IMR-90 (cell line): ENCODE measurements at regions not wholly inside any gene's neighbourhood (a gene's known extent, or its start where the extent isn't known, plus 50 kb on each side); places are given as distances from the start of the nearest gene placed in this dataset.

ENCODE experiments used
- ATAC-seq: fragments of 200-7000 bp; cut with Tn5 transposase; 2 replicates; pipeline ENCODE4 v1.9.1; 2020; ENCODE audit warnings: low read depth, mild to moderate bottlenecking, moderate library complexity
- BruUV-seq: library from RNA; stranded (reverse); fragments of 400-500 nt; replicated peaks from 2 replicates; lab custom pipeline; 2021; lab: Mats Ljungman, UMichigan
- CTCF ChIA-PET: fragments of 300-600 bp; formaldehyde crosslinking; extraction: SDS; loops from one replicate; lab custom pipeline; 2021; ENCODE audit warnings: antibody characterized with exemption; lab: Yijun Ruan, JAX
- POLR2A ChIA-PET: fragments of 300-600 bp; sonication (Branson Sonifier 250); formaldehyde crosslinking; loops from one replicate; lab custom pipeline; 2022; ENCODE audit warnings: antibody characterized with exemption; ENCODE audit not compliant: unreplicated experiment; lab: Charles Lee
- DNase-seq: peaks from one replicate; pipeline ENCODE4 v3.0.0; 2013
- H2AFZ ChIP-seq: replicated peaks from 2 replicates; pipeline ENCODE3; 2013; ENCODE audit warnings: low read length, mild to moderate bottlenecking; ENCODE audit not compliant: poor library complexity
- H2AK5ac ChIP-seq: 2 replicates; pipeline ENCODE4 v1.6.1; 2013; ENCODE audit warnings: low read depth, low read length, inconsistent platforms
- H2AK9ac ChIP-seq: replicated peaks from 2 replicates; pipeline ENCODE3; 2013; ENCODE audit warnings: mild to moderate bottlenecking, low read depth, low read length, moderate library complexity; ENCODE audit not compliant: poor library complexity
- H2BK120ac ChIP-seq: 2 replicates; pipeline ENCODE4 v1.6.1; 2013; ENCODE audit warnings: low read depth, low read length, inconsistent platforms
- H2BK15ac ChIP-seq: 3 replicates; pipeline ENCODE4 v1.6.1; 2013; ENCODE audit warnings: low read depth, low read length, inconsistent platforms
- H2BK20ac ChIP-seq: 2 replicates; pipeline ENCODE4 v1.6.1; 2013; ENCODE audit warnings: low read depth, mild to moderate bottlenecking, inconsistent platforms, low read length, moderate library complexity
- H2BK5ac ChIP-seq: 2 replicates; pipeline ENCODE4 v1.6.1; 2013; ENCODE audit warnings: mild to moderate bottlenecking, low read depth, low read length, inconsistent platforms; ENCODE audit not compliant: poor library complexity, severe bottlenecking
- H3K14ac ChIP-seq: replicated peaks from 2 replicates; pipeline ENCODE4 v1.6.1; 2013; ENCODE audit warnings: low read depth, low read length, inconsistent platforms
- H3K18ac ChIP-seq: 2 replicates; pipeline ENCODE4 v1.6.1; 2013; ENCODE audit warnings: low read depth, low read length, control low read depth
- H3K23ac ChIP-seq: 2 replicates; pipeline ENCODE4 v1.6.1; 2013; ENCODE audit warnings: low read depth, low read length, inconsistent platforms
- H3K27ac ChIP-seq: 2 replicates; pipeline ENCODE4 v1.5.1; 2013; ENCODE audit warnings: mild to moderate bottlenecking, control low read depth, low read length; ENCODE audit not compliant: insufficient read depth
- H3K27me3 ChIP-seq: 2 replicates; pipeline ENCODE4 v1.6.1; 2013; ENCODE audit warnings: low read length; ENCODE audit not compliant: control insufficient read depth, insufficient read depth
- H3K36me3 ChIP-seq: 2 replicates; pipeline ENCODE4 v1.6.1; 2013; ENCODE audit warnings: low read length, mixed read lengths; ENCODE audit not compliant: control insufficient read depth, insufficient read depth
- H3K4ac ChIP-seq: 2 replicates; pipeline ENCODE4 v1.6.1; 2013; ENCODE audit warnings: low read depth, low read length, inconsistent platforms
- H3K4me1 ChIP-seq: 2 replicates; pipeline ENCODE4 v1.6.1; 2013; ENCODE audit warnings: low read length, mixed read lengths; ENCODE audit not compliant: control insufficient read depth, insufficient read depth
- H3K4me2 ChIP-seq: 2 replicates; pipeline ENCODE4 v1.6.1; 2013; ENCODE audit warnings: low read depth, mild to moderate bottlenecking, control low read depth, low read length, moderate library complexity
- H3K4me3 ChIP-seq: 2 replicates; pipeline ENCODE4 v1.5.1; 2013; ENCODE audit warnings: low read depth, mild to moderate bottlenecking, control low read depth, low read length, moderate library complexity; ENCODE audit not compliant: insufficient read depth
- H3K56ac ChIP-seq: 2 replicates; pipeline ENCODE4 v1.6.1; 2013; ENCODE audit warnings: low read length, inconsistent platforms; ENCODE audit not compliant: insufficient read depth; ENCODE audit errors: extremely low read depth
- H3K79me1 ChIP-seq, 2 experiments: 2 replicates each; pipeline ENCODE4 v1.6.1; 2013; ENCODE audit warnings: low read length in 2 of 2, inconsistent platforms in 1 of 2, low read depth in 1 of 2
- H3K9ac ChIP-seq: 2 replicates; pipeline ENCODE4 v1.6.1; 2013; ENCODE audit warnings: low read depth, low read length, control low read depth
- H3K9me1 ChIP-seq: 2 replicates; pipeline ENCODE4 v1.6.1; 2013; ENCODE audit warnings: low read length, inconsistent platforms; ENCODE audit not compliant: insufficient read depth
- H3K9me3 ChIP-seq: 2 replicates; pipeline ENCODE4 v1.6.1; 2013; ENCODE audit warnings: low read length; ENCODE audit not compliant: control insufficient read depth, insufficient read depth
- H4K20me1 ChIP-seq: 2 replicates; pipeline ENCODE4 v1.6.1; 2013; ENCODE audit warnings: low read length, inconsistent platforms; ENCODE audit not compliant: insufficient read depth
- H4K5ac ChIP-seq: 2 replicates; pipeline ENCODE4 v1.6.1; 2013; ENCODE audit warnings: mild to moderate bottlenecking, low read depth, low read length, control low read depth
- H4K8ac ChIP-seq, 2 experiments: 2 replicates each; pipeline ENCODE4 v1.6.1; 2013; ENCODE audit warnings: low read depth in 2 of 2, low read length in 2 of 2, control low read depth in 1 of 2, inconsistent platforms in 1 of 2
- H4K91ac ChIP-seq: 2 replicates; pipeline ENCODE4 v1.6.1; 2013; ENCODE audit warnings: low read depth, low read length, inconsistent platforms; ENCODE audit not compliant: insufficient read depth
- BHLHE40 ChIP-seq: fragments of 150-350 bp; IDR thresholded peaks from 2 replicates; pipeline ENCODE4 v1.6.1; 2016; ENCODE audit warnings: mild to moderate bottlenecking, low read depth, low read length
- CEBPB ChIP-seq: IDR thresholded peaks from 2 replicates; pipeline ENCODE4 v1.6.1; 2012; ENCODE audit warnings: low read depth, low read length, improper control_type of control experiment
- CHD1 ChIP-seq: IDR thresholded peaks from 2 replicates; pipeline ENCODE4 v1.6.1; 2012; ENCODE audit warnings: low read depth, low read length, improper control_type of control experiment
- CTCF ChIP-seq: conservative IDR thresholded peaks from 2 replicates; pipeline ENCODE4 v1.5.1; 2012; ENCODE audit warnings: mild to moderate bottlenecking, low read depth, low read length, improper control_type of control experiment
- ELK1 ChIP-seq: fragments of 150-350 bp; IDR thresholded peaks from 2 replicates; pipeline ENCODE4 v1.6.1; 2016; ENCODE audit warnings: low read depth, mild to moderate bottlenecking, low read length, moderate library complexity, borderline replicate concordance
- FOS ChIP-seq: fragments of 150-350 bp; IDR thresholded peaks from 2 replicates; pipeline ENCODE4 v1.6.1; 2016; ENCODE audit warnings: low read depth, low read length
- MAFK ChIP-seq: IDR thresholded peaks from 2 replicates; pipeline ENCODE4 v1.6.1; 2012; ENCODE audit warnings: low read depth, low read length, improper control_type of control experiment
- MAZ ChIP-seq: IDR thresholded peaks from 2 replicates; pipeline ENCODE4 v1.6.1; 2012; ENCODE audit warnings: low read depth, mild to moderate bottlenecking, low read length, improper control_type of control experiment, moderate library complexity, borderline replicate concordance
- MXI1 ChIP-seq: IDR thresholded peaks from 2 replicates; pipeline ENCODE4 v1.6.1; 2012; ENCODE audit warnings: low read depth, mild to moderate bottlenecking, low read length, moderate library complexity, borderline replicate concordance
- NFE2L2 ChIP-seq: fragments of 150-350 bp; IDR thresholded peaks from 2 replicates; pipeline ENCODE4 v1.6.1; 2016; ENCODE audit warnings: low read depth, mild to moderate bottlenecking, low read length
- POLR2A ChIP-seq: IDR thresholded peaks from 2 replicates; pipeline ENCODE4 v1.6.1; 2012; ENCODE audit warnings: mild to moderate bottlenecking, low read depth, low read length
- RAD21 ChIP-seq: IDR thresholded peaks from 2 replicates; pipeline ENCODE4 v1.6.1; 2012; ENCODE audit warnings: low read length, improper control_type of control experiment
- RCOR1 ChIP-seq: IDR thresholded peaks from 2 replicates; pipeline ENCODE4 v1.6.1; 2012; ENCODE audit warnings: mild to moderate bottlenecking, low read length, improper control_type of control experiment; ENCODE audit not compliant: insufficient replicate concordance
- RFX5 ChIP-seq: IDR thresholded peaks from 2 replicates; pipeline ENCODE4 v1.8.0; 2012; ENCODE audit warnings: low read depth, mild to moderate bottlenecking, low read length, moderate library complexity
- SMC3 ChIP-seq: fragments of 150-350 bp; IDR thresholded peaks from 2 replicates; pipeline ENCODE4 v1.6.1; 2016; ENCODE audit warnings: low read depth, mild to moderate bottlenecking, antibody characterized with exemption, low read length, moderate library complexity
- USF2 ChIP-seq: fragments of 150-350 bp; IDR thresholded peaks from 2 replicates; pipeline ENCODE4 v1.6.1; 2017; ENCODE audit warnings: mild to moderate bottlenecking, antibody characterized with exemption, low read length, low read depth
- WGBS, 2 experiments: methylation state at CpG; one replicate each; pipeline versions ENCODE4 v1.1.5 to v1.1.7; 2013; ENCODE audit warnings: missing lambda C conversion rate in 2 of 2; ENCODE audit not compliant: insufficient read length in 1 of 2; ENCODE audit errors: extremely low coverage in 2 of 2; 5-methylcytosine and 5-hydroxymethylcytosine counted together
- dilution Hi-C: fragments of 300-500 bp; cut with HindIII; formaldehyde crosslinking; loops from one replicate; pipeline ENCODE4 v1.14.3; 2018; ENCODE audit warnings: low sequenced_read_pairs; ENCODE audit not compliant: unreplicated experiment
- in situ Hi-C: fragments of 300-500 bp; cut with MboI; formaldehyde crosslinking; loops from 3 replicates; pipeline ENCODE4 v1.14.3; 2019; ENCODE audit warnings: low sequenced_read_pairs, inconsistent platforms, mixed read lengths
- intact Hi-C: fragments of 100-400 bp; cut with micrococcal nuclease; formaldehyde crosslinking; loops from 2 replicates; pipeline ENCODE4 v1.10.0; 2022

GRCh38 chr20:4299773-4300172 is 50.7 kb upstream of the ADRA1D start:
- POLR2A ChIA-PET: interaction anchor here (0.5 kb wide), 1 partner anchor 451 kb away, joined by 4 read pairs; no protein-coding TSS in a partner anchor
- Histone ChIP-seq H3K14ac (no peak overlapping the region), H3K18ac (no peak overlapping the region), H3K4ac (no peak overlapping the region), H3K4me1 (no peaks in the 10 kb centered on the region), H2BK20ac (no peak overlapping the region), H3K23ac (no peak overlapping the region), H3K27me3 (peaks cover 54% of the 10 kb centered on the region), H2BK15ac (no peak overlapping the region), H4K8ac (no peak overlapping the region), H3K9ac (no peak overlapping the region), H3K4me3 (no peak overlapping the region), H2AK9ac (no peak overlapping the region), H3K56ac (no peak overlapping the region), H4K20me1 (no peaks in the 10 kb centered on the region), H4K5ac (no peak overlapping the region), H3K27ac (no peak overlapping the region), H2AFZ (no peak overlapping the region), H2BK5ac (no peak overlapping the region), H3K9me1 (no peaks in the 10 kb centered on the region), H2BK120ac (no peak overlapping the region), H3K79me1 (no peaks in the 10 kb centered on the region), H3K36me3 (no peaks in the 10 kb centered on the region), H3K4me2 (no peak overlapping the region), H2AK5ac (no peak overlapping the region), H3K9me3 (no peaks in the 10 kb centered on the region), H4K91ac (no peak overlapping the region)
- no TSS peak for BruUV-seq
- CTCF ChIA-PET: no interaction called here
- dilution Hi-C loops (no loop called here), in situ Hi-C loops (no loop called here), intact Hi-C loops (no loop called here)
- ATAC-seq (no peak), DNase-seq (no peak)
- WGBS, 2 experiments: no CpG with 5 or more reads among the region's 2 CpGs
- no peak for TF ChIP-seq RAD21
- TF ChIP-seq MXI1: no peak
- TF ChIP-seq RCOR1: no peak
- TF ChIP-seq MAFK: no peak
- no peak for TF ChIP-seq NFE2L2
- no peak for TF ChIP-seq MAZ
- no peak for TF ChIP-seq SMC3
- TF ChIP-seq POLR2A: no peak
- no peak for TF ChIP-seq FOS
- TF ChIP-seq USF2: no peak
- TF ChIP-seq BHLHE40: no peak
- no peak for TF ChIP-seq CHD1
- TF ChIP-seq ELK1: no peak
- no peak for TF ChIP-seq RFX5
- no peak for TF ChIP-seq CEBPB
- TF ChIP-seq CTCF: no peak
